HG03064 (cell line): ENCODE measurements at regions not wholly inside any gene's neighbourhood (a gene's known extent, or its start where the extent isn't known, plus 50 kb on each side); places are given as distances from the start of the nearest gene placed in this dataset.

Source experiments
- ATAC-seq: cut with Tn5 transposase; IDR thresholded peaks from one replicate; pipeline ENCODE4 v1.9.1; 2021; ENCODE audit warnings: low read depth; ENCODE audit not compliant: unreplicated experiment

GRCh38 chr7:40990841-40991240, 712.0 kb downstream of the INHBA start:
- ATAC-seq, result no peak

- no peak for ATAC-seq
These were observed 715.3 kb downstream of the INHBA start for GRCh38 chr7:40987571-40987970.

- ATAC-seq, result no peak
These were observed 716.5 kb downstream of the INHBA start for GRCh38 chr7:40986351-40986873.

- no peak for ATAC-seq
These were observed 719.8 kb downstream of the INHBA start for GRCh38 chr7:40983111-40983510.

GRCh38 chr7:40979296-40979695, 723.6 kb downstream of the INHBA start:
- ATAC-seq, result no peak

- no peak for ATAC-seq
These were observed 724.8 kb downstream of the INHBA start for GRCh38 chr7:40978047-40978446.

GRCh38 chr7:40977533-40977932, 725.4 kb downstream of the INHBA start:
- ATAC-seq, result no peak

GRCh38 chr7:40972426-40972825, 730.5 kb downstream of the INHBA start:
- no peak for ATAC-seq

- ATAC-seq, result no peak
These were observed 733.2 kb downstream of the INHBA start for GRCh38 chr7:40969641-40970040.

GRCh38 chr7:40966693-40967092, 736.2 kb downstream of the INHBA start:
- ATAC-seq, result no peak

- peak; percentile 65 for ATAC-seq
These were observed 737.1 kb downstream of the INHBA start for GRCh38 chr7:40965774-40966173.

- ATAC-seq, result no peak
These were observed 737.9 kb downstream of the INHBA start for GRCh38 chr7:40965016-40965415.

- no peak for ATAC-seq
These were observed 738.3 kb downstream of the INHBA start for GRCh38 chr7:40964610-40965009.

GRCh38 chr7:40959955-40960354, 742.9 kb downstream of the INHBA start:
- ATAC-seq, result no peak

- no peak for ATAC-seq
These were observed 754.7 kb downstream of the INHBA start for GRCh38 chr7:40948239-40948638.

- ATAC-seq, result no peak
These were observed 755.3 kb downstream of the INHBA start for GRCh38 chr7:40947566-40947965.

GRCh38 chr7:40946549-40946948, 756.3 kb downstream of the INHBA start:
- no peak for ATAC-seq

GRCh38 chr7:40945788-40946187, 757.1 kb downstream of the INHBA start:
- no peak for ATAC-seq

GRCh38 chr7:40944981-40945585, 757.8 kb downstream of the INHBA start:
- ATAC-seq, result no peak

- no peak for ATAC-seq
These were observed 765.0 kb downstream of the INHBA start for GRCh38 chr7:40937879-40938278.

GRCh38 chr7:40935435-40935834, 767.5 kb downstream of the INHBA start:
- ATAC-seq, result no peak

- ATAC-seq, result no peak
These were observed 779.3 kb downstream of the INHBA start for GRCh38 chr7:40923626-40924025.

- no peak for ATAC-seq
These were observed 780.6 kb downstream of the INHBA start for GRCh38 chr7:40922316-40922670.
